HepG2 (cell line): ENCODE measurements at regions not wholly inside any gene's neighbourhood (a gene's known extent, or its start where the extent isn't known, plus 50 kb on each side); places are given as distances from the start of the nearest gene placed in this dataset.

Experiments used
- FOXA1 ChIP-seq, 2 experiments: fragments of 450-650 bp in 1 of 2; sonication (generic) in 1 of 2; formaldehyde crosslinking in 1 of 2; IDR thresholded peaks; 2 replicates each; pipeline versions ENCODE4 v1.4.0 to v1.6.1; 2016 to 2020; ENCODE audit warnings: missing genetic modification reagents in 1 of 2
- PHB2 ChIP-seq: fragments of 450-650 bp; IDR thresholded peaks from 2 replicates; pipeline ENCODE4 v1.6.1; 2018; ENCODE audit not compliant: partially characterized antibody
- REST ChIP-seq, 2 experiments: IDR thresholded peaks; 2 replicates each; pipeline ENCODE4 v1.6.1; 2011 to 2012; ENCODE audit warnings: low read length in 2 of 2, borderline replicate concordance in 1 of 2, low read depth in 1 of 2, mild to moderate bottlenecking in 1 of 2, moderate library complexity in 1 of 2
- TARDBP ChIP-seq: sonication (generic); formaldehyde crosslinking; IDR thresholded peaks from 2 replicates; pipeline ENCODE4 v1.8.0; 2022; ENCODE audit warnings: mild to moderate bottlenecking, missing genetic modification reagents
- TCF7L2 ChIP-seq: IDR thresholded peaks from 2 replicates; pipeline ENCODE4 v1.6.1; 2011; ENCODE audit warnings: mild to moderate bottlenecking, low read depth, low read length, moderate library complexity

- TF ChIP-seq TCF7L2 (no peak), REST (IDR thresholded peaks at IDR 0.05; ENCODE audit: borderline replicate concordance in 1 of 2, low read depth in 1 of 2, low read length in 2 of 2) (no peak), PHB2 (no peak), FOXA1 (IDR thresholded peaks at IDR 0.05) (no peak), FOXA1 (CRISPR knock-in tag; IDR thresholded peaks at IDR 0.05) (no peak), TARDBP (no peak)
Measured at GRCh38 chr11:29312812-29313211, 704.0 kb downstream of the KCNA4 start.
